ENCODE measurements at regions not wholly inside any gene's neighbourhood (a gene's known extent, or its start where the extent isn't known, plus 50 kb on each side); places are given as distances from the start of the nearest gene placed in this dataset.

DNA sequence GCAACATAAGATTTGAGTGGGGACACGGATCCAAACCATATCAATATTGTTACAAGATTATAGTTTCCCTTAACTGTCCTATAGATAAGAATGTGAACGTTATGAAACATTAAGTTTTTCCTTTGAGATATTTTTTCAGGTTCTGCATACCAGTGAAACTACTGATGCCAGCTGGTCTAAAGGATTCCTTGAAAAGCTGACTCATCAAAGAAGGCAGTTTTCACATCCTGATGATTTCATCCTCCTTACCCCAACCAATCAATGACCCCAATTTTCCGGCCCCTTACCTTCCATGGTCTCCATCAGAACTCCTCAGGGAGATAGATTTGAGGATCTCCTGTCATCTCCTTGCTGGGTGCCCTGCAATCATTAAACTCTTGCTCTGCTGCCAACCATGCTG, 64.1 kb upstream of the HS3ST4 start:
- H3K4me1 ChIP-seq: no peaks in the 10 kb centered on the region
- 48% methylated on average over 3 of the region's 3 CpGs for WGBS (ENCODE audit: insufficient coverage, low coverage, low lambda C conversion rate, missing lambda C conversion rate)
- no peaks in the 10 kb centered on the region for H3K27me3 ChIP-seq
- intact Hi-C loops (cut with DNase I): no loop called here
- H3K27ac ChIP-seq: no peak overlapping the region
- no peaks in the 10 kb centered on the region for H3K9me3 ChIP-seq
- TF ChIP-seq, protein P1, sequence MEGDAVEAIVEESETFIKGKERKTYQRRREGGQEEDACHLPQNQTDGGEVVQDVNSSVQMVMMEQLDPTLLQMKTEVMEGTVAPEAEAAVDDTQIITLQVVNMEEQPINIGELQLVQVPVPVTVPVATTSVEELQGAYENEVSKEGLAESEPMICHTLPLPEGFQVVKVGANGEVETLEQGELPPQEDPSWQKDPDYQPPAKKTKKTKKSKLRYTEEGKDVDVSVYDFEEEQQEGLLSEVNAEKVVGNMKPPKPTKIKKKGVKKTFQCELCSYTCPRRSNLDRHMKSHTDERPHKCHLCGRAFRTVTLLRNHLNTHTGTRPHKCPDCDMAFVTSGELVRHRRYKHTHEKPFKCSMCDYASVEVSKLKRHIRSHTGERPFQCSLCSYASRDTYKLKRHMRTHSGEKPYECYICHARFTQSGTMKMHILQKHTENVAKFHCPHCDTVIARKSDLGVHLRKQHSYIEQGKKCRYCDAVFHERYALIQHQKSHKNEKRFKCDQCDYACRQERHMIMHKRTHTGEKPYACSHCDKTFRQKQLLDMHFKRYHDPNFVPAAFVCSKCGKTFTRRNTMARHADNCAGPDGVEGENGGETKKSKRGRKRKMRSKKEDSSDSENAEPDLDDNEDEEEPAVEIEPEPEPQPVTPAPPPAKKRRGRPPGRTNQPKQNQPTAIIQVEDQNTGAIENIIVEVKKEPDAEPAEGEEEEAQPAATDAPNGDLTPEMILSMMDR (IDR thresholded peaks at IDR 0.05): no peak
- no peak for TF ChIP-seq POLR2A (IDR thresholded peaks at IDR 0.05)
- DNase-seq (no peak), ATAC-seq (no peak)
- no peaks in the 10 kb centered on the region for H3K36me3 ChIP-seq
- no peak overlapping the region for H3K4me3 ChIP-seq

DNA sequence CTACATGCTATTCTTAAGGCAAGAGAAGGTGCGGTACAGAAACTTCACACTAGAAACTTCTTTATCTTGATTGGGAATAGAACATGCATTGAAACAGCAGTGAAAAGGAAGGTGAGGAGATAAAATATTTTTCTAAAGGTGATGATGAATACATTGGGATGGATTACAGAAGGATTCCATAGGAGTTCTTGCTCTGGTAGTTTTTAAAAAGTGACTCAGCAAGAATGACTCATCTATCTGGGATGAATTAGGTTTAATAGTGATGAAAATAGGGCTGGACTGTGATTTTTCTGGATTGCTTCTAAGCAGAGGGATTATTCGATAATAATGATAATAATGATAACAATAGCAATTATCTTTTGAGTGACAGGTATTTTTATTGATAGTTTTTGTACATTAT, 65.6 kb upstream of the HS3ST4 start:
- TF ChIP-seq, protein P1 (IDR thresholded peaks at IDR 0.05): no peak
- TF ChIP-seq POLR2A (IDR thresholded peaks at IDR 0.05): no peak
- H3K27ac ChIP-seq: no peak overlapping the region
- DNase-seq (no peak), ATAC-seq (no peak)
- intact Hi-C loops (cut with DNase I): no loop called here
- H3K4me1 ChIP-seq: no peaks in the 10 kb centered on the region
- 65% methylated on average over 2 of the region's 2 CpGs for WGBS (ENCODE audit: insufficient coverage, low coverage, low lambda C conversion rate, missing lambda C conversion rate)
- no peaks in the 10 kb centered on the region for H3K36me3 ChIP-seq
- H3K9me3 ChIP-seq: no peaks in the 10 kb centered on the region
- no peak overlapping the region for H3K4me3 ChIP-seq
- no peaks in the 10 kb centered on the region for H3K27me3 ChIP-seq

DNA sequence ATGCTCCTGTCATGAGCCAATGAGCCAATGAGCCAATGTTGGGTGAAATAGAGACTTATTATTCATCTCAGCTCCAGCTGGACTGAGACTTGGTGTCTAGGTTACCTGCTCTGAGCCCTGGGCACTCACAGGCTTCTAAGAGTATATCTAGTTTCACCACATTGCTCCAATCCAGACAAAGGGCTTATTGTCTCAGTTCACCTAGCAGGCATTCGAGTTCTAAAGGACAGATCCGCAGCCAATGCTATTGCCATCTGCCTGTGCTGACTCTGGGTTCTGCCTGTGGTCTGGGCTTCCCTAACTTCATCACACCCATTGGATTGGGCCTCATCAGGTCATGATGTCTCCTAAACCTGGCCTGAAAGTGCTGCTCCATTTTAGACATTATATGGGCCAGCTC, 66.1 kb upstream of the HS3ST4 start:
- Histone ChIP-seq H3K9me3 (no peaks in the 10 kb centered on the region), H3K27ac (no peak overlapping the region), H3K4me1 (no peaks in the 10 kb centered on the region), H3K27me3 (no peaks in the 10 kb centered on the region), H3K36me3 (no peaks in the 10 kb centered on the region), H3K4me3 (no peak overlapping the region)
- DNase-seq (no peak), ATAC-seq (no peak)
- whole genome bisulfite sequencing (ENCODE audit: insufficient coverage, low coverage, low lambda C conversion rate, missing lambda C conversion rate): no CpG with 5 or more reads among the region's 2 CpGs
- TF ChIP-seq, protein P1 (IDR thresholded peaks at IDR 0.05): no peak
- no peak for TF ChIP-seq POLR2A (IDR thresholded peaks at IDR 0.05)
- intact Hi-C loops (cut with DNase I): no loop called here

DNA sequence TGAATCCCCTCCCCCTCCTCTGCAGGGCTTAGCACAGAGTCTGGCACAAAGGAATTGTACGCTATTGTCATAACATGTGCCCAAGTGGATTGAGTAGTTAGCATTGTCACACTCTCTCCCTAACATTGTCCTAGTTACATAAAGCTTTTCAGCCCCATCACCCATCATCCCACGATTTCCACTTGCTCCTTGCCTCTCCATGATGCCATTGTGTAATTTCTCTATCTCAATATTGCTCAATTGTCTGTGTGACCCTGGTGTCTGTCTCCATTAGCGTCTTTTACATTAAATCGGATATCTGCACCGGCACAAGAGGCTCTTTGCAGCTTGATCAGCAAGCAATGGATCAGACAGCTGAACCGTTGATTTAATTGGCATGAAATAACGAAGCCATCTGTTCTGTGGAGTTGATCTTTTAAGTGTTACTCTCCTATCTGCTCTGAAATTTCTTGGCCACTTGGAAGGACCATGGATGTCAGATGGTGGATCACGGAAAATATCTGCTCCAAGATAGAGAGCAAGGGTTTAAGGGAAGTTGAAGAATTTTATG, 77.0 kb upstream of the HS3ST4 start:
- no peaks in the 10 kb centered on the region for H3K9me3 ChIP-seq
- H3K36me3 ChIP-seq: no peaks in the 10 kb centered on the region
- DNase-seq (no peak), ATAC-seq (no peak)
- no peaks in the 10 kb centered on the region for H3K4me1 ChIP-seq
- no peak overlapping the region for H3K27ac ChIP-seq
- no peaks in the 10 kb centered on the region for H3K27me3 ChIP-seq
- no peak overlapping the region for H3K4me3 ChIP-seq
- intact Hi-C loops (cut with DNase I): no loop called here
- TF ChIP-seq POLR2A (IDR thresholded peaks at IDR 0.05): no peak
- TF ChIP-seq, protein P1 (IDR thresholded peaks at IDR 0.05): no peak
- WGBS (ENCODE audit: insufficient coverage, low coverage, low lambda C conversion rate, missing lambda C conversion rate): 45% methylated on average over 8 of the region's 8 CpGs

DNA sequence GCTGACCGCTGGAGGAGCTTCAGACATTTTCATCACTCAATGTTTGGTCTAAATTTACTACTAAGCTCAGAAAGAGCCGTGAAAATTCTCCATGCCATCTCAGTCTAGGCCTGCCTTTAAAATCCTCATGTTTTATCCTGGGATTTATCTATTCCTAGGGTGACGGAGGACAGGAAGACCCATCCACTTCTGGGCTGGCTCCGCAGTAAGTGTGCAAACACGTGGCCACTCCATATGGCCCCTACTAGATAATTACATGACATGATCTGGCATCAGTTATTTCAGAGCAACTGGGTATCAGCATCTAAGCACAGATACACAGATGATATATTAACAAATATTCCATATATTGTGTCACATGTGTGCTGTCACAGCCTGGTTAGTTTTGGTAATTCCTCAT, 77.8 kb upstream of the HS3ST4 start:
- TF ChIP-seq, protein P1 (IDR thresholded peaks at IDR 0.05): no peak
- TF ChIP-seq POLR2A (IDR thresholded peaks at IDR 0.05): no peak
- no peak overlapping the region for H3K27ac ChIP-seq
- ATAC-seq (no peak), DNase-seq (no peak)
- H3K36me3 ChIP-seq: no peaks in the 10 kb centered on the region
- no peaks in the 10 kb centered on the region for H3K4me1 ChIP-seq
- WGBS (ENCODE audit: insufficient coverage, low coverage, low lambda C conversion rate, missing lambda C conversion rate): 49% methylated on average over 5 of the region's 5 CpGs
- no peaks in the 10 kb centered on the region for H3K27me3 ChIP-seq
- H3K4me3 ChIP-seq: no peak overlapping the region
- intact Hi-C loops (cut with DNase I): no loop called here
- no peaks in the 10 kb centered on the region for H3K9me3 ChIP-seq

Data from right lobe of liver (tissue), 6 donors.